KMS-11 (cell line): ENCODE measurements at regions not wholly inside any gene's neighbourhood (a gene's known extent, or its start where the extent isn't known, plus 50 kb on each side); places are given as distances from the start of the nearest gene placed in this dataset.

ENCODE experiments used
- H2AFZ ChIP-seq: fragments of 200-600 bp; sonication (generic); 2 replicates; pipeline ENCODE4 v1.6.1; 2016; ENCODE audit warnings: antibody characterized with exemption, mixed run types, low read depth
- H3K27ac ChIP-seq: fragments of 200-600 bp; sonication (generic); 2 replicates; pipeline ENCODE4 v1.6.1; 2016; ENCODE audit warnings: mild to moderate bottlenecking, mixed run types
- H3K27me3 ChIP-seq: fragments of 200-600 bp; sonication (generic); 2 replicates; pipeline ENCODE4 v1.6.1; 2017; ENCODE audit warnings: mild to moderate bottlenecking, low read depth, mixed run types, moderate library complexity; ENCODE audit not compliant: insufficient read depth
- H3K36me3 ChIP-seq: fragments of 200-600 bp; sonication (generic); 2 replicates; pipeline ENCODE4 v1.6.1; 2017; ENCODE audit warnings: mild to moderate bottlenecking, mixed run types; ENCODE audit not compliant: insufficient read depth
- H3K4me1 ChIP-seq: fragments of 200-600 bp; sonication (generic); 2 replicates; pipeline ENCODE4 v1.6.1; 2016; ENCODE audit warnings: mild to moderate bottlenecking, low read depth, mixed run types; ENCODE audit not compliant: poor library complexity, severe bottlenecking
- H3K4me2 ChIP-seq: fragments of 200-600 bp; sonication (generic); 2 replicates; pipeline ENCODE4 v1.7.0; 2016; ENCODE audit warnings: mild to moderate bottlenecking, mixed run types
- H3K4me3 ChIP-seq: fragments of 200-600 bp; sonication (generic); IDR thresholded peaks from 2 replicates; pipeline ENCODE4 v1.6.1; 2017; ENCODE audit warnings: low read depth, low read length, mixed read lengths; ENCODE audit not compliant: insufficient read depth
- H3K79me2 ChIP-seq: fragments of 200-600 bp; sonication (generic); 2 replicates; pipeline ENCODE4 v1.6.1; 2016; ENCODE audit warnings: low read depth, mixed run types; ENCODE audit not compliant: insufficient read depth
- H3K9ac ChIP-seq: fragments of 200-600 bp; sonication (generic); 2 replicates; pipeline ENCODE4 v1.6.1; 2016; ENCODE audit warnings: mild to moderate bottlenecking, mixed run types
- H4K20me1 ChIP-seq: fragments of 200-600 bp; sonication (generic); 2 replicates; pipeline ENCODE4 v1.6.1; 2016; ENCODE audit warnings: mild to moderate bottlenecking, mixed run types; ENCODE audit not compliant: insufficient read depth
- TF ChIP-seq, protein P1 (sequence below): fragments of 200-600 bp; sonication (generic); conservative IDR thresholded peaks from 2 replicates; pipeline ENCODE4 v1.6.1; 2017; ENCODE audit warnings: low read depth, mild to moderate bottlenecking, antibody characterized with exemption, low read length, moderate library complexity, mixed read lengths

DNA sequence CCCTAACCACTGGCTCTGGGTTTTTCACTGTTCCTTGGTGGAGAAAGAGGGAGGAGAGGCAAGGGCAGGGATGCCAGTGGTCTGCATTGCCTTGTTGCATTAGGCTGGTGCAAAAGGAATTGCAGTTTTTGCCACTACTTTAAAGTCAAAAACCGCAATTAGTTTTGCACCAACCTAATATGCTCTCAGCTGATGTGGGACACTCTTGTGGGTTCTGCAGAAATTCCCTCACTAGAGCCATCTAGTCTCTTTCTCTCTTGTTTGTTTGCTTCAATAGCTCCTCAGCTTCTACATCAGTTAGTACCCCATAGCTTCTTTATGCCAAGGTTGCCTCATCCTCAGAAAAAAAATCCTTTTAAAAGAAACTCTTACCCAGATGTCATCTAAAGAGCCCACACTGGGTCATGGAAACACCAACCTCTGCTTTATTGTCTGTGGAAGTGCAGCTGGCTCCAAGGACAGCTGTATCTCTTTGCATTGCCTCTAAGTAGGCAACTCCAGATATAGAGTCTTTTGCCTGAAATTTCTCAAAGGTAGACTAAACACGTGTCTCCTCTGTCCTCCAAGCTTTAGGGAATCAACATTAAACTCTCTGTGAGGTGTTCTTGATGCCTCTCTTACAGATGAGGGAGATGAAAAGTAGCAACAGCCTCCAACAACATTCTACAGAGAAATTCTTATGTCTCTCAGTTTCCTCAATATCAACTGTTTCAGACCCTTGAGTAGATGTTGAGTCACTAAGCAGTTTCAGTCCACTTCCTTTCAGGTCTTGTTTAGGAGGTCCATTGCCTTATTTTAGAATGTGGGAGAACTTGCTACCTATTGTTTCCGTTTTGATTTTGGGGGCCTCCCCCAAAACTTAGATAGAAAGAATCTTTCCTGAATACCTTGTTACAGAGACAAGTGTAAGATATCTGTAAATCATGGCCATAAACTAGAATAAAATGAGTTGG, 84.9 kb upstream of the MEF2C start:
- Histone ChIP-seq H3K27ac (no peak overlapping the region), H4K20me1 (no peaks in the 10 kb centered on the region), H3K4me2 (no peak overlapping the region), H3K79me2 (no peaks in the 10 kb centered on the region), H3K27me3 (no peaks in the 10 kb centered on the region), H3K9ac (no peak overlapping the region), H2AFZ (no peak overlapping the region), H3K4me1 (no peaks in the 10 kb centered on the region), H3K4me3 (no peak overlapping the region), H3K36me3 (no peaks in the 10 kb centered on the region)
- TF ChIP-seq, protein P1, sequence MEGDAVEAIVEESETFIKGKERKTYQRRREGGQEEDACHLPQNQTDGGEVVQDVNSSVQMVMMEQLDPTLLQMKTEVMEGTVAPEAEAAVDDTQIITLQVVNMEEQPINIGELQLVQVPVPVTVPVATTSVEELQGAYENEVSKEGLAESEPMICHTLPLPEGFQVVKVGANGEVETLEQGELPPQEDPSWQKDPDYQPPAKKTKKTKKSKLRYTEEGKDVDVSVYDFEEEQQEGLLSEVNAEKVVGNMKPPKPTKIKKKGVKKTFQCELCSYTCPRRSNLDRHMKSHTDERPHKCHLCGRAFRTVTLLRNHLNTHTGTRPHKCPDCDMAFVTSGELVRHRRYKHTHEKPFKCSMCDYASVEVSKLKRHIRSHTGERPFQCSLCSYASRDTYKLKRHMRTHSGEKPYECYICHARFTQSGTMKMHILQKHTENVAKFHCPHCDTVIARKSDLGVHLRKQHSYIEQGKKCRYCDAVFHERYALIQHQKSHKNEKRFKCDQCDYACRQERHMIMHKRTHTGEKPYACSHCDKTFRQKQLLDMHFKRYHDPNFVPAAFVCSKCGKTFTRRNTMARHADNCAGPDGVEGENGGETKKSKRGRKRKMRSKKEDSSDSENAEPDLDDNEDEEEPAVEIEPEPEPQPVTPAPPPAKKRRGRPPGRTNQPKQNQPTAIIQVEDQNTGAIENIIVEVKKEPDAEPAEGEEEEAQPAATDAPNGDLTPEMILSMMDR: no peak

DNA sequence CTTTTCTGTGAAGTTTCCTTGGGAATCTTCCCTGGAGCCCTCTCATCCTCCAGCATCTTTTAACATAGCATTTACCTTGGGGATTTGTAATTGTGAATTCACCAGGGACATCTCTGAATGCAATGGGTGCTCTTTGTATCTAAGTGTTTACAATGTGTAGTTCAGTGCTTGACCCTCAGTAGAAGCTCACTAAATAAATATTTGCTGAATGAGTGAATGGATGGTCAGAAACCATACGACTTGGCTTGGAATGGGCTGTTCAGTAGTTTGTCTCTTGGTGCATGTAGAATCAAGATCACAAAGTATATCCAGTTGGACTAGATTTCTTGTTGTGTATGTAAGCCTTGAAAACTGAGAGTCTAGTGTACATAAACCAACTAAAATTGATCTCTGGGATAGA, 81.8 kb upstream of the MEF2C start:
- Histone ChIP-seq H3K27me3 (no peaks in the 10 kb centered on the region), H3K9ac (no peak overlapping the region), H2AFZ (no peak overlapping the region), H3K27ac (no peak overlapping the region), H3K79me2 (no peaks in the 10 kb centered on the region), H3K4me3 (no peak overlapping the region), H3K4me1 (no peaks in the 10 kb centered on the region), H3K4me2 (no peak overlapping the region), H3K36me3 (no peaks in the 10 kb centered on the region), H4K20me1 (no peaks in the 10 kb centered on the region)
- TF ChIP-seq, protein P1: no peak

DNA sequence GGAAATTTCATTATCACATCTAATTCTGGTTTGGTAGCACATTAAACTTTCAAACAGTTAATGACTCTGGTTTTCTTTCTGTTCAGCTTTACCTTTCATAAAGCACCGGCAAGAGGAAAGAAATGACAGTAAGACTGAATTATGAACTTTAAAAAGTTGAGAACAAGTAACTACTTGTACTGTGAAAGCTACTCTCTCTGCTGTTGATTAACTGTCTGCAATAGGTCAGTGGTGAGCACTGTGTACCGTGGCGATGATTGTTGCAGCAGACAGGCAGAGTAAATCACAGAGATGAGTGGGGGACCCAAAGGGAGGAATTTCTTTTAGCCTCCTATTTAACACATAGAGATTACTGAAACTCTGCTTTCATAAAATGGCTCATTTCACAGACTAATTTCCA, 74.0 kb upstream of the MEF2C start:
- no peaks in the 10 kb centered on the region for H3K79me2 ChIP-seq
- no peak overlapping the region for H3K4me3 ChIP-seq
- H3K27ac ChIP-seq: no peak overlapping the region
- peaks cover 12% of the 10 kb centered on the region for H3K4me1 ChIP-seq
- H3K9ac ChIP-seq: no peak overlapping the region
- no peaks in the 10 kb centered on the region for H3K27me3 ChIP-seq
- H2AFZ ChIP-seq: no peak overlapping the region
- H4K20me1 ChIP-seq: no peaks in the 10 kb centered on the region
- no peak overlapping the region for H3K4me2 ChIP-seq
- H3K36me3 ChIP-seq: no peaks in the 10 kb centered on the region
- TF ChIP-seq, protein P1: no peak

DNA sequence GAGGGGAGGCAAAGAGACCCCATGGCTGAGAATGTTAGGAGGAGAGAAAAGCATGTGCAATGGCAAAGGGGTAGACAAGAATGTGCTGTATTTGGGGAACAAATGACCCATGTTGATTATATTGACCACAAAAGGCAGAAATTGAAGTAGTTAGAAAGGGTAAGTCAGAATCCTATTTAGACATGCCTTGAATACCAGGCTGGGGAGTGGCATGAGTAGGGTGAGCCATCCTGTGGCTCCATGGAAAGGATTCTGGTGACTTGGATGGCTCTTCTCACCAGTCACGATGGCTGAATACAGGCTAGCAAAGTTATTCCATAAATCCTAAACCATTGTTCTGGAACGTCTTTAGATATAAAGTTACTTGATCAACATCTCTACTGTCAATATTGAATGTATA, 73.4 kb upstream of the MEF2C start:
- no peak overlapping the region for H3K9ac ChIP-seq
- no peak overlapping the region for H3K4me3 ChIP-seq
- H3K27ac ChIP-seq: no peak overlapping the region
- no peaks in the 10 kb centered on the region for H4K20me1 ChIP-seq
- TF ChIP-seq, protein P1: no peak
- H3K79me2 ChIP-seq: no peaks in the 10 kb centered on the region
- no peaks in the 10 kb centered on the region for H3K36me3 ChIP-seq
- peaks cover 12% of the 10 kb centered on the region for H3K4me1 ChIP-seq
- H2AFZ ChIP-seq: no peak overlapping the region
- H3K27me3 ChIP-seq: no peaks in the 10 kb centered on the region
- H3K4me2 ChIP-seq: no peak overlapping the region
